WTC11 (cell line): ENCODE measurements at regions not wholly inside any gene's neighbourhood (a gene's known extent, or its start where the extent isn't known, plus 50 kb on each side); places are given as distances from the start of the nearest gene placed in this dataset.

Experiments used
- ATAC-seq: fragments of 200-7000 bp; cut with Tn5 transposase; 2 replicates; pipeline ENCODE4 v1.10.0; 2021; ENCODE audit warnings: mild to moderate bottlenecking, moderate library complexity
- CTCF ChIA-PET: fragments of 300-600 bp; sonication (Branson Sonifier 250); formaldehyde crosslinking; loops from one replicate; lab custom pipeline; 2021; ENCODE audit warnings: antibody characterized with exemption; lab: Charles Lee
- POLR2A ChIA-PET: fragments of 350-600 bp; sonication (Branson Sonifier 250); formaldehyde crosslinking; loops from one replicate; lab custom pipeline; 2021; ENCODE audit warnings: antibody characterized with exemption; lab: Charles Lee
- DNase-seq: peaks from one replicate; pipeline ENCODE4 v3.0.0; 2021; ENCODE audit warnings: low spot score
- H3K27ac Mint-ChIP-seq: 2 replicates; pipeline ENCODE4 v1.8.0; 2021; ENCODE audit warnings: mixed read lengths
- H3K27me3 Mint-ChIP-seq: 2 replicates; pipeline ENCODE4 v1.8.0; 2021; ENCODE audit warnings: low read depth, mild to moderate bottlenecking, moderate library complexity, mixed read lengths
- H3K36me3 Mint-ChIP-seq: 2 replicates; pipeline ENCODE4 v1.8.0; 2021; ENCODE audit warnings: mixed read lengths
- H3K4me1 Mint-ChIP-seq: 2 replicates; pipeline ENCODE4 v1.8.0; 2022; ENCODE audit warnings: mixed read lengths
- H3K4me3 Mint-ChIP-seq: 2 replicates; pipeline ENCODE4 v1.8.0; 2021; ENCODE audit warnings: mild to moderate bottlenecking, moderate library complexity, mixed read lengths
- H3K9me3 Mint-ChIP-seq: 2 replicates; pipeline ENCODE4 v1.8.0; 2021; ENCODE audit warnings: mixed read lengths
- CBFB ChIP-seq: sonication (generic); formaldehyde crosslinking; IDR thresholded peaks from 2 replicates; pipeline ENCODE4 v1.8.1; 2022; ENCODE audit warnings: mild to moderate bottlenecking, low read depth, missing genetic modification reagents
- EMX1 ChIP-seq: fragments of 250-450 bp; sonication (Bioruptor Pico); IDR thresholded peaks from 2 replicates; pipeline ENCODE4 v1.8.0; 2021; ENCODE audit warnings: mild to moderate bottlenecking
- ETV6 ChIP-seq: sonication (generic); formaldehyde crosslinking; IDR thresholded peaks from 2 replicates; pipeline ENCODE4 v1.8.1; 2022; ENCODE audit warnings: mild to moderate bottlenecking, missing genetic modification reagents
- FOXJ3 ChIP-seq: sonication (generic); formaldehyde crosslinking; IDR thresholded peaks from 2 replicates; pipeline ENCODE4 v1.9.0; 2021; ENCODE audit warnings: missing genetic modification reagents, mild to moderate bottlenecking, borderline replicate concordance
- HMGA2 ChIP-seq: fragments of 250-450 bp; sonication (Bioruptor Pico); IDR thresholded peaks from 2 replicates; pipeline ENCODE4 v1.4.0; 2021; ENCODE audit warnings: mild to moderate bottlenecking, moderate library complexity
- NFATC4 ChIP-seq: fragments of 250-450 bp; sonication (Bioruptor Pico); IDR thresholded peaks from 2 replicates; pipeline ENCODE4 v1.9.0; 2021; ENCODE audit warnings: mild to moderate bottlenecking
- NR3C1 ChIP-seq: sonication (generic); formaldehyde crosslinking; conservative IDR thresholded peaks from 2 replicates; pipeline ENCODE4 v1.8.1; 2023; ENCODE audit warnings: low read depth, mild to moderate bottlenecking, missing genetic modification reagents
- SMAD3 ChIP-seq: sonication (generic); formaldehyde crosslinking; IDR thresholded peaks from 2 replicates; pipeline ENCODE4 v1.8.0; 2022; ENCODE audit warnings: missing genetic modification reagents, mild to moderate bottlenecking, borderline replicate concordance
- TP53 ChIP-seq: sonication (generic); formaldehyde crosslinking; IDR thresholded peaks from 2 replicates; pipeline ENCODE4 v1.8.1; 2023; ENCODE audit warnings: mild to moderate bottlenecking, missing genetic modification reagents
- ZNF219 ChIP-seq: sonication (generic); formaldehyde crosslinking; IDR thresholded peaks from 2 replicates; pipeline ENCODE4 v1.8.0; 2023; ENCODE audit warnings: missing genetic modification reagents, mild to moderate bottlenecking, borderline replicate concordance
- ZNF263 ChIP-seq: sonication (generic); formaldehyde crosslinking; IDR thresholded peaks from 2 replicates; pipeline ENCODE4 v1.8.1; 2022; ENCODE audit warnings: low read depth, mild to moderate bottlenecking, moderate library complexity, missing genetic modification reagents
- TF ChIP-seq, protein P1 (sequence below): sonication (generic); formaldehyde crosslinking; IDR thresholded peaks from 2 replicates; pipeline ENCODE4 v1.8.1; 2023; ENCODE audit warnings: mild to moderate bottlenecking, moderate library complexity, missing genetic modification reagents
- TF ChIP-seq, protein P2 (sequence below): sonication (generic); formaldehyde crosslinking; IDR thresholded peaks from 2 replicates; pipeline ENCODE4 v1.8.0; 2022; ENCODE audit warnings: mild to moderate bottlenecking, missing genetic modification reagents
- TF ChIP-seq, protein P3 (sequence below): sonication (generic); formaldehyde crosslinking; IDR thresholded peaks from 2 replicates; pipeline ENCODE4 v1.8.1; 2022; ENCODE audit warnings: mild to moderate bottlenecking, moderate library complexity, missing genetic modification reagents
- TF ChIP-seq, protein P4 (sequence below): fragments of 250-450 bp; sonication (Bioruptor Pico); conservative IDR thresholded peaks from 2 replicates; pipeline ENCODE4 v1.9.0; 2021; ENCODE audit warnings: mild to moderate bottlenecking
- TF ChIP-seq, protein P5 (sequence below): sonication (generic); formaldehyde crosslinking; IDR thresholded peaks from 2 replicates; pipeline ENCODE4 v1.8.1; 2023; ENCODE audit warnings: mild to moderate bottlenecking, missing genetic modification reagents, borderline replicate concordance
- TF ChIP-seq, protein P6 (sequence below): sonication (generic); formaldehyde crosslinking; IDR thresholded peaks from 2 replicates; pipeline ENCODE4 v1.8.1; 2023; ENCODE audit warnings: mild to moderate bottlenecking, missing genetic modification reagents, moderate library complexity
- TF ChIP-seq, protein P7 (sequence below): sonication (generic); formaldehyde crosslinking; IDR thresholded peaks from 2 replicates; pipeline ENCODE4 v1.8.1; 2023; ENCODE audit warnings: mild to moderate bottlenecking, missing genetic modification reagents
- TF ChIP-seq, protein P8 (sequence below): fragments of 250-450 bp; sonication (Bioruptor Pico); IDR thresholded peaks from 2 replicates; pipeline ENCODE4 v1.8.0; 2021; ENCODE audit warnings: mild to moderate bottlenecking

DNA sequence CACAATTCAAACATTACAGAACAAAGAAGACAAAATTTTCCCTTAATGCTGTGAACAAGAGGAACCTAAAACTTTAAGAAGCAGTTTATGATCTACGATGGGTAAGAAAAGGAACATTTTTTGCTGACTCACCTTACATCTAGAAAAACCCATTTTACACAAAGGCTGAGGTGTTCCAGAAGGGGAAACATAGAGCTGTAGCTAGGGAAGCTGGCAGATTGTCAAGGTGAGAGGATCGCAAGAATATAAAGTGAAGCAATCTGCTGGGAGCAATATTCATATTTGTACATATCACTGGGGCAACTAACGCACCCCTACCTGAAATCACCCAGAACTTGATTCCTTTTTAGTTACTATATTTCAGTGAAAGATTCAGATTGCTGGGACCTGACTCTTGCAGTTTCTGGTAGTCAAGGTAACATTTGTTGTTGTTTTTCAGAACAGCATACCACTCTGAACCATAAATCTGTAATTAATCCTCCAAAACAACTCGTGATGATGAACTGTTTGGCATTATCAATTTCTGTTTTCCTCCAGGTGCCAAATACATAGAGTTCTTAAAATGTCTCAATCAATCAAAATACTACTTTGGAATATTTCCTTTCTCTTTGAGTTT, 184.1 kb upstream of the LRRC3B start (continued):
- no peak for TF ChIP-seq EMX1 (CRISPR knock-in tag)

DNA sequence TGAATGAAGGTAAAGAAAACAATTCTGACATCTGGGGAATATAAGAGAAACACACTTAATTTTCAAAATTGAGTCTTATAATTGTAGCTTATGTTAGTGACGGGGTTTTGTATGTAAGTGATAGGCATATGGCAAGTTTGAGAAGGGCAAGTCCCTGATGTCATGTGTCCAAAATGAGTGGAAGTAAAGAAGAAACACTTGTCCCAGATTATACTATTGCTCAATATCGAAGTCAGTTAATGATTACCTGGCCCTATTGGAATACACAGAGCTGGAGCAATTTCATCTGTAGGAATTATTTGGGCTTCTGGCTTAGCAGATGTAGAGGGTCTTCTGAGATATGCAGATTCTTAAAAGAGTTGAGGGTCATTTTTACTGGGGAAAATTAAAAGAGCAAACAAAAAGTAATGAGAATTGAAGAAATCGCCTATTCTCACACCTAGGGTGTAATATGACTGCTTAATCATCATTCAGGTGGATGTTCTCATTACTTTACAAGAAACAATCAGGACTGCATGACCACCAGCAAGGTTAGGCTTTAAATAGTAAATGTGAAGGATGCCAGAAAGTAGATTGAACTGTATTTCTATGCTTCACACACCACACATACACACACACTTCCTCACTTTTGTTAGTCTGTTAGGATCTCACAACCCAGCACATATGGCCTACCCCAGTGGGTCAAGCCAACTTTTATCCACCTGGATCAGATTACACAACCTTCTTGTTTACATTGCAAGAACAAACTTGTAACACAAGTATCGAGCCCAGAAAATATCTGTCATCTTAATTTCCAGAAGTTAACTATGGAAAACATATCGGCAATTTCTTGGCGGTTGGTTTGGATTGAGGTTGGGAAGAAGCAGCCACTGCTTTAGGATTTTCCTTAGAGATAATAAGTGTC, 183.3 kb upstream of the LRRC3B start:
- Mint-ChIP-seq H3K9me3 (no peaks in the 10 kb centered on the region), H3K4me1 (peaks cover 3% of the 10 kb centered on the region; the same call in 1 of the 2 replicates), H3K27me3 (no peaks in the 10 kb centered on the region), H3K36me3 (no peaks in the 10 kb centered on the region), H3K27ac (no peak overlapping the region), H3K4me3 (no peak overlapping the region)
- no peak for DNase-seq
- CTCF ChIA-PET = no interaction called here
- no peak for ATAC-seq
- TF ChIP-seq, protein P1, sequence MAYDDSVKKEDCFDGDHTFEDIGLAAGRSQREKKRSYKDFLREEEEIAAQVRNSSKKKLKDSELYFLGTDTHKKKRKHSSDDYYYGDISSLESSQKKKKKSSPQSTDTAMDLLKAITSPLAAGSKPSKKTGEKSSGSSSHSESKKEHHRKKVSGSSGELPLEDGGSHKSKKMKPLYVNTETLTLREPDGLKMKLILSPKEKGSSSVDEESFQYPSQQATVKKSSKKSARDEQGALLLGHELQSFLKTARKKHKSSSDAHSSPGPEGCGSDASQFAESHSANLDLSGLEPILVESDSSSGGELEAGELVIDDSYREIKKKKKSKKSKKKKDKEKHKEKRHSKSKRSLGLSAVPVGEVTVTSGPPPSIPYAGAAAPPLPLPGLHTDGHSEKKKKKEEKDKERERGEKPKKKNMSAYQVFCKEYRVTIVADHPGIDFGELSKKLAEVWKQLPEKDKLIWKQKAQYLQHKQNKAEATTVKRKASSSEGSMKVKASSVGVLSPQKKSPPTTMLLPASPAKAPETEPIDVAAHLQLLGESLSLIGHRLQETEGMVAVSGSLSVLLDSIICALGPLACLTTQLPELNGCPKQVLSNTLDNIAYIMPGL = no peak
- TF ChIP-seq, protein P2, sequence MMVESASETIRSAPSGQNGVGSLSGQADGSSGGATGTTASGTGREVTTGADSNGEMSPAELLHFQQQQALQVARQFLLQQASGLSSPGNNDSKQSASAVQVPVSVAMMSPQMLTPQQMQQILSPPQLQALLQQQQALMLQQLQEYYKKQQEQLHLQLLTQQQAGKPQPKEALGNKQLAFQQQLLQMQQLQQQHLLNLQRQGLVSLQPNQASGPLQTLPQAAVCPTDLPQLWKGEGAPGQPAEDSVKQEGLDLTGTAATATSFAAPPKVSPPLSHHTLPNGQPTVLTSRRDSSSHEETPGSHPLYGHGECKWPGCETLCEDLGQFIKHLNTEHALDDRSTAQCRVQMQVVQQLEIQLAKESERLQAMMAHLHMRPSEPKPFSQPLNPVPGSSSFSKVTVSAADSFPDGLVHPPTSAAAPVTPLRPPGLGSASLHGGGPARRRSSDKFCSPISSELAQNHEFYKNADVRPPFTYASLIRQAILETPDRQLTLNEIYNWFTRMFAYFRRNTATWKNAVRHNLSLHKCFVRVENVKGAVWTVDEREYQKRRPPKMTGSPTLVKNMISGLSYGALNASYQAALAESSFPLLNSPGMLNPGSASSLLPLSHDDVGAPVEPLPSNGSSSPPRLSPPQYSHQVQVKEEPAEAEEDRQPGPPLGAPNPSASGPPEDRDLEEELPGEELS = no peak
- TF ChIP-seq NFATC4 (CRISPR knock-in tag) (no peak), SMAD3 (no peak), TP53 (CRISPR knock-in tag) (no peak), ZNF263 (CRISPR knock-in tag) (no peak), HMGA2 (no peak), FOXJ3 (CRISPR knock-in tag) (no peak), ETV6 (CRISPR knock-in tag) (no peak), ZNF219 (no peak), NR3C1 (CRISPR knock-in tag) (no peak), CBFB (CRISPR knock-in tag) (no peak)
- TF ChIP-seq, protein P3, sequence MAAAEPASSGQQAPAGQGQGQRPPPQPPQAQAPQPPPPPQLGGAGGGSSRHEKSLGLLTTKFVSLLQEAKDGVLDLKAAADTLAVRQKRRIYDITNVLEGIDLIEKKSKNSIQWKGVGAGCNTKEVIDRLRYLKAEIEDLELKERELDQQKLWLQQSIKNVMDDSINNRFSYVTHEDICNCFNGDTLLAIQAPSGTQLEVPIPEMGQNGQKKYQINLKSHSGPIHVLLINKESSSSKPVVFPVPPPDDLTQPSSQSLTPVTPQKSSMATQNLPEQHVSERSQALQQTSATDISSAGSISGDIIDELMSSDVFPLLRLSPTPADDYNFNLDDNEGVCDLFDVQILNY (CRISPR knock-in tag) = no peak
- TF ChIP-seq, protein P4, sequence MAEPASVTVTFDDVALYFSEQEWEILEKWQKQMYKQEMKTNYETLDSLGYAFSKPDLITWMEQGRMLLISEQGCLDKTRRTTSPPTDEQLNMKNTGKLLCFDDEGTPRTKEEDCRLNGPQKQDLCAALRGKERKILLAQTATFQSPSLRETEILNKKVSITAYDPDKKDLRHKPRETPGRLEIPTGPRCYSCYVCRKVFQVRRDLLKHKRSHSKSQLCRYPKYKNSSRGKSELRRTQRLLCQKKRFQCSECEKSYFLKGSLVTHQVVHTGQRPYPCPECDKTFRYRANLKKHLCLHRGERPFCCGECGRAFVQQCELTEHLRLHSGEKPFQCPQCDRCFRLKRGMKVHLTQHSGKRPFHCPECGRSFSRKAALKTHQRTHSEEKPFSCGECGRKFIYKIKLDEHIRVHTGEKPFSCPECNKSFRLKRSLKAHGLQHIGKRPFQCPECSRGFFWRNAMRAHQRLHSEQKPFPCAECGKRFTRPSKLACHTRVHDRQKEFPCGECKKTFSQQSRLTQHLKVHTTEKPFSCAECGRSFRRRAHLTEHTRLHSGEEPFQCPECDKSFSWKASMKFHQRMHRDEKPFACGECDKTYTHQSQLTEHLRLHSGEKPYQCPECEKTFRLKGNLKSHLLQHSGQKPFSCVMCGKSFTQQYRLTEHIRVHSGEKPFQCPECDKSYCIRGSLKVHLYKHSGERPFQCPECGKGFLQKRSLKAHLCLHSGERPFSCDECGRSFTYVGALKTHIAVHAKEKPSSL (CRISPR knock-in tag) = no peak
- TF ChIP-seq, protein P5, sequence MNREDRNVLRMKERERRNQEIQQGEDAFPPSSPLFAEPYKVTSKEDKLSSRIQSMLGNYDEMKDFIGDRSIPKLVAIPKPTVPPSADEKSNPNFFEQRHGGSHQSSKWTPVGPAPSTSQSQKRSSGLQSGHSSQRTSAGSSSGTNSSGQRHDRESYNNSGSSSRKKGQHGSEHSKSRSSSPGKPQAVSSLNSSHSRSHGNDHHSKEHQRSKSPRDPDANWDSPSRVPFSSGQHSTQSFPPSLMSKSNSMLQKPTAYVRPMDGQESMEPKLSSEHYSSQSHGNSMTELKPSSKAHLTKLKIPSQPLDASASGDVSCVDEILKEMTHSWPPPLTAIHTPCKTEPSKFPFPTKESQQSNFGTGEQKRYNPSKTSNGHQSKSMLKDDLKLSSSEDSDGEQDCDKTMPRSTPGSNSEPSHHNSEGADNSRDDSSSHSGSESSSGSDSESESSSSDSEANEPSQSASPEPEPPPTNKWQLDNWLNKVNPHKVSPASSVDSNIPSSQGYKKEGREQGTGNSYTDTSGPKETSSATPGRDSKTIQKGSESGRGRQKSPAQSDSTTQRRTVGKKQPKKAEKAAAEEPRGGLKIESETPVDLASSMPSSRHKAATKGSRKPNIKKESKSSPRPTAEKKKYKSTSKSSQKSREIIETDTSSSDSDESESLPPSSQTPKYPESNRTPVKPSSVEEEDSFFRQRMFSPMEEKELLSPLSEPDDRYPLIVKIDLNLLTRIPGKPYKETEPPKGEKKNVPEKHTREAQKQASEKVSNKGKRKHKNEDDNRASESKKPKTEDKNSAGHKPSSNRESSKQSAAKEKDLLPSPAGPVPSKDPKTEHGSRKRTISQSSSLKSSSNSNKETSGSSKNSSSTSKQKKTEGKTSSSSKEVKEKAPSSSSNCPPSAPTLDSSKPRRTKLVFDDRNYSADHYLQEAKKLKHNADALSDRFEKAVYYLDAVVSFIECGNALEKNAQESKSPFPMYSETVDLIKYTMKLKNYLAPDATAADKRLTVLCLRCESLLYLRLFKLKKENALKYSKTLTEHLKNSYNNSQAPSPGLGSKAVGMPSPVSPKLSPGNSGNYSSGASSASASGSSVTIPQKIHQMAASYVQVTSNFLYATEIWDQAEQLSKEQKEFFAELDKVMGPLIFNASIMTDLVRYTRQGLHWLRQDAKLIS = no peak
- TF ChIP-seq, protein P6, sequence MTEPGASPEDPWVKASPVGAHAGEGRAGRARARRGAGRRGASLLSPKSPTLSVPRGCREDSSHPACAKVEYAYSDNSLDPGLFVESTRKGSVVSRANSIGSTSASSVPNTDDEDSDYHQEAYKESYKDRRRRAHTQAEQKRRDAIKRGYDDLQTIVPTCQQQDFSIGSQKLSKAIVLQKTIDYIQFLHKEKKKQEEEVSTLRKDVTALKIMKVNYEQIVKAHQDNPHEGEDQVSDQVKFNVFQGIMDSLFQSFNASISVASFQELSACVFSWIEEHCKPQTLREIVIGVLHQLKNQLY (CRISPR knock-in tag) = no peak
- TF ChIP-seq, protein P7, sequence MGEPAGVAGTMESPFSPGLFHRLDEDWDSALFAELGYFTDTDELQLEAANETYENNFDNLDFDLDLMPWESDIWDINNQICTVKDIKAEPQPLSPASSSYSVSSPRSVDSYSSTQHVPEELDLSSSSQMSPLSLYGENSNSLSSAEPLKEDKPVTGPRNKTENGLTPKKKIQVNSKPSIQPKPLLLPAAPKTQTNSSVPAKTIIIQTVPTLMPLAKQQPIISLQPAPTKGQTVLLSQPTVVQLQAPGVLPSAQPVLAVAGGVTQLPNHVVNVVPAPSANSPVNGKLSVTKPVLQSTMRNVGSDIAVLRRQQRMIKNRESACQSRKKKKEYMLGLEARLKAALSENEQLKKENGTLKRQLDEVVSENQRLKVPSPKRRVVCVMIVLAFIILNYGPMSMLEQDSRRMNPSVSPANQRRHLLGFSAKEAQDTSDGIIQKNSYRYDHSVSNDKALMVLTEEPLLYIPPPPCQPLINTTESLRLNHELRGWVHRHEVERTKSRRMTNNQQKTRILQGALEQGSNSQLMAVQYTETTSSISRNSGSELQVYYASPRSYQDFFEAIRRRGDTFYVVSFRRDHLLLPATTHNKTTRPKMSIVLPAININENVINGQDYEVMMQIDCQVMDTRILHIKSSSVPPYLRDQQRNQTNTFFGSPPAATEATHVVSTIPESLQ (CRISPR knock-in tag) = no peak
- TF ChIP-seq, protein P8, sequence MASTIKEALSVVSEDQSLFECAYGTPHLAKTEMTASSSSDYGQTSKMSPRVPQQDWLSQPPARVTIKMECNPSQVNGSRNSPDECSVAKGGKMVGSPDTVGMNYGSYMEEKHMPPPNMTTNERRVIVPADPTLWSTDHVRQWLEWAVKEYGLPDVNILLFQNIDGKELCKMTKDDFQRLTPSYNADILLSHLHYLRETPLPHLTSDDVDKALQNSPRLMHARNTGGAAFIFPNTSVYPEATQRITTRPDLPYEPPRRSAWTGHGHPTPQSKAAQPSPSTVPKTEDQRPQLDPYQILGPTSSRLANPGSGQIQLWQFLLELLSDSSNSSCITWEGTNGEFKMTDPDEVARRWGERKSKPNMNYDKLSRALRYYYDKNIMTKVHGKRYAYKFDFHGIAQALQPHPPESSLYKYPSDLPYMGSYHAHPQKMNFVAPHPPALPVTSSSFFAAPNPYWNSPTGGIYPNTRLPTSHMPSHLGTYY (CRISPR knock-in tag) = no peak
- POLR2A ChIA-PET = no interaction called here
